ENCODE measurements at regions not wholly inside any gene's neighbourhood (a gene's known extent, or its start where the extent isn't known, plus 50 kb on each side); places are given as distances from the start of the nearest gene placed in this dataset.
"Not testable (repeated sequence)": the region's sequence is repeated elsewhere in the genome, so short reads cannot be mapped to it uniquely, and the experiment has no call there.

GRCh38 chrX:76774912-76775311 lies 347.4 kb downstream of the MAGEE1 start:
- H3K9me3 ChIP-seq (ENCODE audit: insufficient read depth, low read depth, low read length); H3K27ac ChIP-seq (ENCODE audit: low read depth, low read length); H3K36me3 ChIP-seq (ENCODE audit: insufficient read depth, low read length); H3K4me3 ChIP-seq (ENCODE audit: low read length); H3K9ac ChIP-seq (ENCODE audit: low read depth, low read length); H3K27me3 ChIP-seq (ENCODE audit: insufficient read depth, low read length); H3K4me1 ChIP-seq (ENCODE audit: insufficient read depth, low read length): not testable (repeated sequence)
- 90% methylated on average over 2 of the region's 3 CpGs for WGBS

GRCh38 chrX:76796311-76796710 lies 368.8 kb downstream of the MAGEE1 start:
- no peak overlapping the region for H3K4me3 ChIP-seq (ENCODE audit: low read length)
- no peaks in the 10 kb centered on the region for H3K36me3 ChIP-seq (ENCODE audit: insufficient read depth, low read length)
- 95% methylated on average over 2 of the region's 2 CpGs for WGBS
- no peak overlapping the region for H3K27ac ChIP-seq (ENCODE audit: low read depth, low read length)
- no peaks in the 10 kb centered on the region; the same call in 1 of the 2 replicates for H3K9me3 ChIP-seq (ENCODE audit: insufficient read depth, low read depth, low read length)
- no peaks in the 10 kb centered on the region for H3K4me1 ChIP-seq (ENCODE audit: insufficient read depth, low read length)
- no peak overlapping the region for H3K9ac ChIP-seq (ENCODE audit: low read depth, low read length)
- no peaks in the 10 kb centered on the region for H3K27me3 ChIP-seq (ENCODE audit: insufficient read depth, low read length)

- no peaks in the 10 kb centered on the region for H3K9me3 ChIP-seq (ENCODE audit: insufficient read depth, low read depth, low read length)
These were observed 375.2 kb downstream of the MAGEE1 start for GRCh38 chrX:76802708-76803107.

GRCh38 chrX:76815754-76816153 lies 388.2 kb downstream of the MAGEE1 start:
- H3K4me3 ChIP-seq (ENCODE audit: low read length), result no peak overlapping the region
- H3K4me1 ChIP-seq (ENCODE audit: insufficient read depth, low read length), result no peaks in the 10 kb centered on the region
- H3K36me3 ChIP-seq (ENCODE audit: insufficient read depth, low read length), result no peaks in the 10 kb centered on the region
- no peaks in the 10 kb centered on the region for H3K9me3 ChIP-seq (ENCODE audit: insufficient read depth, low read depth, low read length)
- no peak overlapping the region for H3K9ac ChIP-seq (ENCODE audit: low read depth, low read length)
- no peaks in the 10 kb centered on the region for H3K27me3 ChIP-seq (ENCODE audit: insufficient read depth, low read length)
- no CpG with 5 or more reads among the region's 3 CpGs for WGBS
- no peak overlapping the region for H3K27ac ChIP-seq (ENCODE audit: low read depth, low read length)

More at GRCh38 chrX:76802708-76803107, 375.2 kb downstream of the MAGEE1 start:
- H3K27me3 ChIP-seq (ENCODE audit: insufficient read depth, low read length), result no peaks in the 10 kb centered on the region
- no peak overlapping the region for H3K27ac ChIP-seq (ENCODE audit: low read depth, low read length)
- no peaks in the 10 kb centered on the region for H3K4me1 ChIP-seq (ENCODE audit: insufficient read depth, low read length)
- no peak overlapping the region for H3K4me3 ChIP-seq (ENCODE audit: low read length)
- no peaks in the 10 kb centered on the region for H3K36me3 ChIP-seq (ENCODE audit: insufficient read depth, low read length)
- 97% methylated on average over 3 of the region's 3 CpGs for WGBS
- no peak overlapping the region for H3K9ac ChIP-seq (ENCODE audit: low read depth, low read length)

- H3K36me3 ChIP-seq (ENCODE audit: insufficient read depth, low read length); H3K9me3 ChIP-seq (ENCODE audit: insufficient read depth, low read depth, low read length): not testable (repeated sequence)
- WGBS, result no CpG with 5 or more reads among the region's 1 CpG
These were observed 389.8 kb downstream of the MAGEE1 start for GRCh38 chrX:76817279-76817678.

GRCh38 chrX:76821276-76821675 lies 393.8 kb downstream of the MAGEE1 start:
- Histone ChIP-seq H3K27me3 (ENCODE audit: insufficient read depth, low read length) (no peaks in the 10 kb centered on the region), H3K9ac (ENCODE audit: low read depth, low read length) (no peak overlapping the region), H3K4me1 (ENCODE audit: insufficient read depth, low read length) (no peaks in the 10 kb centered on the region), H3K4me3 (ENCODE audit: low read length) (no peak overlapping the region), H3K27ac (ENCODE audit: low read depth, low read length) (no peak overlapping the region), H3K9me3 (ENCODE audit: insufficient read depth, low read depth, low read length) (no peaks in the 10 kb centered on the region), H3K36me3 (ENCODE audit: insufficient read depth, low read length) (no peaks in the 10 kb centered on the region)
- WGBS, result 100% methylated on average over 1 of the region's 1 CpG

More at GRCh38 chrX:76817279-76817678, 389.8 kb downstream of the MAGEE1 start:
- H3K27ac ChIP-seq (ENCODE audit: low read depth, low read length); H3K27me3 ChIP-seq (ENCODE audit: insufficient read depth, low read length); H3K9ac ChIP-seq (ENCODE audit: low read depth, low read length); H3K4me1 ChIP-seq (ENCODE audit: insufficient read depth, low read length); H3K4me3 ChIP-seq (ENCODE audit: low read length): not testable (repeated sequence)

GRCh38 chrX:76827672-76828071 lies 400.2 kb downstream of the MAGEE1 start:
- H3K9me3 ChIP-seq (ENCODE audit: insufficient read depth, low read depth, low read length), result no peaks in the 10 kb centered on the region
- no peak overlapping the region for H3K27ac ChIP-seq (ENCODE audit: low read depth, low read length)
- H3K9ac ChIP-seq (ENCODE audit: low read depth, low read length), result no peak overlapping the region
- no peak overlapping the region for H3K4me3 ChIP-seq (ENCODE audit: low read length)
- no peaks in the 10 kb centered on the region for H3K27me3 ChIP-seq (ENCODE audit: insufficient read depth, low read length)
- no peaks in the 10 kb centered on the region for H3K4me1 ChIP-seq (ENCODE audit: insufficient read depth, low read length)
- H3K36me3 ChIP-seq (ENCODE audit: insufficient read depth, low read length), result no peaks in the 10 kb centered on the region
- WGBS, result no CpG with 5 or more reads among the region's 1 CpG

GRCh38 chrX:76840902-76841301 lies 413.4 kb downstream of the MAGEE1 start:
- not testable (repeated sequence) for H3K27me3 ChIP-seq (ENCODE audit: insufficient read depth, low read length); H3K27ac ChIP-seq (ENCODE audit: low read depth, low read length); H3K9ac ChIP-seq (ENCODE audit: low read depth, low read length); H3K9me3 ChIP-seq (ENCODE audit: insufficient read depth, low read depth, low read length); H3K4me1 ChIP-seq (ENCODE audit: insufficient read depth, low read length); H3K36me3 ChIP-seq (ENCODE audit: insufficient read depth, low read length); H3K4me3 ChIP-seq (ENCODE audit: low read length)
- WGBS, result 39% methylated on average over 16 of the region's 16 CpGs

GRCh38 chrX:76850851-76851250 lies 423.3 kb downstream of the MAGEE1 start:
- H3K4me3 ChIP-seq (ENCODE audit: low read length), result no peak overlapping the region
- no peaks in the 10 kb centered on the region for H3K27me3 ChIP-seq (ENCODE audit: insufficient read depth, low read length)
- no peak overlapping the region for H3K27ac ChIP-seq (ENCODE audit: low read depth, low read length)
- no peaks in the 10 kb centered on the region for H3K36me3 ChIP-seq (ENCODE audit: insufficient read depth, low read length)
- H3K9ac ChIP-seq (ENCODE audit: low read depth, low read length), result no peak overlapping the region
- no peaks in the 10 kb centered on the region for H3K4me1 ChIP-seq (ENCODE audit: insufficient read depth, low read length)
- H3K9me3 ChIP-seq (ENCODE audit: insufficient read depth, low read depth, low read length), result 0 out of 2 replicates have a peak, but pooled peaks cover 5% of the 10 kb centered on the region
- WGBS, result 34% methylated on average over 4 of the region's 4 CpGs

GRCh38 chrX:76862509-76862908 lies 435.0 kb downstream of the MAGEE1 start:
- Histone ChIP-seq H3K27me3 (ENCODE audit: insufficient read depth, low read length) (no peaks in the 10 kb centered on the region), H3K36me3 (ENCODE audit: insufficient read depth, low read length) (no peaks in the 10 kb centered on the region), H3K4me1 (ENCODE audit: insufficient read depth, low read length) (no peaks in the 10 kb centered on the region), H3K9ac (ENCODE audit: low read depth, low read length) (no peak overlapping the region), H3K27ac (ENCODE audit: low read depth, low read length) (no peak overlapping the region), H3K4me3 (ENCODE audit: low read length) (no peak overlapping the region), H3K9me3 (ENCODE audit: insufficient read depth, low read depth, low read length) (no peaks in the 10 kb centered on the region)
- WGBS, result no CpG with 5 or more reads among the region's 1 CpG

- Histone ChIP-seq H3K9me3 (ENCODE audit: insufficient read depth, low read depth, low read length) (0 out of 2 replicates have a peak, but pooled peaks cover 4% of the 10 kb centered on the region), H3K36me3 (ENCODE audit: insufficient read depth, low read length) (no peaks in the 10 kb centered on the region), H3K4me3 (ENCODE audit: low read length) (no peak overlapping the region), H3K9ac (ENCODE audit: low read depth, low read length) (no peak overlapping the region), H3K4me1 (ENCODE audit: insufficient read depth, low read length) (no peaks in the 10 kb centered on the region), H3K27me3 (ENCODE audit: insufficient read depth, low read length) (no peaks in the 10 kb centered on the region), H3K27ac (ENCODE audit: low read depth, low read length) (no peak overlapping the region)
- WGBS, result no CpG with 5 or more reads among the region's 2 CpGs
These were observed 466.4 kb downstream of the MAGEE1 start for GRCh38 chrX:76893930-76894329.

- no peaks in the 10 kb centered on the region for H3K9me3 ChIP-seq (ENCODE audit: insufficient read depth, low read depth, low read length)
- H3K4me3 ChIP-seq (ENCODE audit: low read length), result no peak overlapping the region
- H3K27ac ChIP-seq (ENCODE audit: low read depth, low read length), result no peak overlapping the region
- no peaks in the 10 kb centered on the region for H3K27me3 ChIP-seq (ENCODE audit: insufficient read depth, low read length)
- H3K4me1 ChIP-seq (ENCODE audit: insufficient read depth, low read length), result no peaks in the 10 kb centered on the region
- WGBS, result 99% methylated on average over 4 of the region's 4 CpGs
- no peaks in the 10 kb centered on the region for H3K36me3 ChIP-seq (ENCODE audit: insufficient read depth, low read length)
- H3K9ac ChIP-seq (ENCODE audit: low read depth, low read length), result no peak overlapping the region
These were observed 488.3 kb downstream of the MAGEE1 start for GRCh38 chrX:76915836-76916235.
